COLO829 (cell line): ENCODE measurements at regions not wholly inside any gene's neighbourhood (a gene's known extent, or its start where the extent isn't known, plus 50 kb on each side); places are given as distances from the start of the nearest gene placed in this dataset.
A peak's percentile ranks its signal among the peaks of the same experiment; 100 is the strongest.

Experiments
- DNase-seq: peaks from one replicate; pipeline ENCODE4 v3.0.0; 2012; ENCODE audit warnings: low spot score

DNA sequence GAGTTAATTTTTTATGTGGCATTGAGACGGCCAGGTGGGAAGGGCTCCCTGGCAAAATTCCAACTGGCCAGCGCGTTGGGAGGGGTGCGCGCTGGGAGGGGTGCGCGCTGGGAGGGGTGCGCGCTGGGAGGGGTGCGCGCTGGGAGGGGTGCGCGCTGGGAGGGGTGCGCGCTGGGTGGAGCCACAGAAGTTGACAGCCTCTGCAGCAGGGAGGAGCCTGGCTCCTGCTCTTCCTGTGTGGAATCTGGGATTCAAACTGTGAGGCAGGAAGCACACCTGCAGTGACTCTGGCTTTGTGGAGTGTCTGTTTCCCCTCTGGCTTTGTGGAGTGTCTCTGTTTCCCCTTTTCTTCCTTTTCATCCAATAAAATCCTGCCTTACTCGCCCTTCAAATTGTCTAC lies 147.9 kb upstream of the CBLN2 start:
- no peak for DNase-seq

DNA sequence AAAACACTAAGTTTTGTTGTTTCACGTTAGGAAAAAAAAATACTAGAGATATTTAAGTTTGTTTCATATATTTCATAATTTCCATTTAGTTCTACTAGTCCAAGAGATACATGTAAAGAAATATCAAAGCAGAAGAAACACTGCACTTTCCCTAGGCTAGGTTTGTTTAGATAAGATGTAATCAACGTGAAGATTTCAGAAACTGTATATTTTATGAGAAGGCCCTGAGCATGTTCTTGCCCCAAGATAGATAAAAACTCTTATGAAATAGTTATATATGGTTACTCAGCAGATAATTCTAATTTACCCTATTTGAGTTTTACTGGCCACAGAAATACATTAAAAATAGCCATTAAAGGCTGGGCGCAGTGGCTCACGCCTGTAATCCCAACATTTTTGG lies 143.6 kb upstream of the CBLN2 start:
- no peak for DNase-seq

DNA sequence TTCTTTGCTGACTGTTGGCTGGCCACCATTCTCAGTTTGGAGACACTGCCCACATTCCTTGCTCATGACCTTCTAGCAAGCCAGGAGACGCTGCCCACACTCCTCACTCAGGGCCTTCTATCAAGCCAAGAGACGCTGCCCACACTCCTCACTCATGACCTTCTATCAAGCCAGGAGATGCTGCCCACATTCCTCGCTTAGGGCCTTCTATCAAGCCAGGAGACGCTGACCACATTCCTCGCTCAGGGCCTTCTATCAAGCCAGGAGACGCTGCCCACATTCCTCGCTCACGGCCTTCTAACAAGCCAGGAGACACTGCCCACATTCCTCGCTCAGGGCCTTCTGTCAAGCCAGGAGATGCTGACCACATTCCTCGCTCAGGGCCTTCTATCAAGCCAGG lies 131.3 kb upstream of the CBLN2 start:
- DNase-seq: no peak

DNA sequence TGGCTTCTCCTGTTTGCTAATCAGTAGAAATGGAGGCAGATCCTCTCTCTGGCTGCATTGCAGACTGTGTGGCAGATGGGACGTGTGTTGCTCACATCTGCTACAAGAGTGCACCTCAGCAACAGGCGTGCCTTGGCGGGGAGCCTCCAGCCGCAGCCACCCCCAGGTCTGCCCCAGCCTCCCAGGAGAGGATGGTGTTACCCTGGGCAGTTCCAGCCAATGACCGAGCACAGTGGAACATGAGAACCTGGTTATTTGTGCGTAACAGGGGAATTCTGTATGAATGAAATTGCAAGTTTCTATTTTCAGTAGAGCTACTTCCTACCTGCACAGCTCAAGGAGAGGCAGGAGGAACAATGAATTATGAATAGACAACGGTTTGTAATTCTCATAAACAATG lies 130.6 kb upstream of the CBLN2 start:
- DNase-seq: no peak

DNA sequence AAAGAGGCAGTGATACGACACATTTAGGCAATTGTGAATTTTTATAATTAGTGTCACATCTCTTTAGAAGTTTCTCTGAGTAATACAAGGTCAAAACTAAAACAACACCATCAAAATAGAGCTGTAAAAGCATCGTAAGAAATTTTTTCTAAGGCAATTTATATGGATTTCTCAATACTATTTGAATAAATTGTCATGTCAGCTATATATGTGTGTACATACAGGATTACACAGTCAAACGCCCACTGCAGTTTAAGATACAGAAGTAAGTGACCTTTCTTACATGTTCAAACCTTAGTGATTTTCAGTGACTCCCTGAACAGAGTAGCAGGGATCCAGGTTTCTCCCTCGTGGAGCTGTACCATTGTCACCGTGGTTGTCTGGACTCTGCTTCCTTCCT lies 129.1 kb upstream of the CBLN2 start:
- no peak for DNase-seq

DNA sequence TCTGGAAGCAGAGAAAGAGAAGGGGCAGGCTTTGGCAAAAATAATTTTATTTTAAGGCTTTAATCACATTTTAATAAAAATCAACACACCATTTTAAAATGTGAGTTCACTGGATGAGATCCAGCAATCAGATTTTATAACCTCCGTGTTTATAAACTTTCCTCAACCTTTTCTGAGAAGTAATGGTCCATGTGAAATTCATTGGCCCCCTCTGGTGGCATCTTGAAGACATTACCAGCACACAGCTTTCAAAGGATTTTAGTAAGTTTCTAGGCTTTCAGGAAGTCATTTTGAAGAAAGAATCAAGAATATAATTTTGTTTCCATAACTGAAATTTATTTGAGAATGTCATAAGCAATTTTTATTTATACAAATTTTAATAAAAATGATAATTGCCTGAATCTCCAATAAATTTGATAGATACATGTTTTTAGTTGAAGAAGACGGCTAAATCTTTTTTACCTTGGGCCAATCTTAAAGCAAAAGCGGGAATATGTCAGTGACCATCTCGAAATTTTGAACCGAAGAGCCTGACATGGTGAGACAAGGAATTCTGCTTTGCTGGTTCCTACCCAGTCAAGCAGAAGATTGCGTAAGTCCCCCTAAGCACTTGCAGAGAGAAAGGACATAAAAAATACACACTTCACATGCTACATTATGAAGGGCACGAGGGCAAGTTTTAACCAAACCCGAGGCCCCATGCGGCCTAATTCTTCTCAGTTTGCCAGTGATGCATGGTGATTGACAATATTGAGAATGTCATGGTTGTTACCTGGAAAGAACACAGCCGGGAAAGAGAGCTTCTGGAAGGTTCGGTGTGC lies 128.4 kb upstream of the CBLN2 start:
- peak; percentile 26 for DNase-seq

DNA sequence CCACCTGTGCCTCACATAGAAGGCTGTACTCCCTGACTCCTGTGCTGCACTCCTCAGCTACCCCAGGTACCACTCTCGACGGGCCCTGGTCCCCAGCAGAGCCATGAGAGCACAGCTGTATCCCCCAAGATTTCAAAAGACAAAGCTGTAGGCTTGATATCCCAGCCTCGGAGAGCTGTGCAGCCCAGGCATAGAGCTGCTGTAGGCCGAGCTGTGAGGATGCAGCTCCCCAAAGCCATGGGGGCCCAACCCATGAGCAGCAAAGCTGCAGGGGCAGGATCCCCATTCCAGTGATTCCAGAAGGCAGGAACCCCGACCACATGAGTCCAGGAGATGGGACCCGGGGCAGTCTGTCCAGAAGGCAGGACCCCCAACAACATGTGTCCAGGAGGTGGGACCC lies 123.8 kb upstream of the CBLN2 start:
- DNase-seq: no peak

DNA sequence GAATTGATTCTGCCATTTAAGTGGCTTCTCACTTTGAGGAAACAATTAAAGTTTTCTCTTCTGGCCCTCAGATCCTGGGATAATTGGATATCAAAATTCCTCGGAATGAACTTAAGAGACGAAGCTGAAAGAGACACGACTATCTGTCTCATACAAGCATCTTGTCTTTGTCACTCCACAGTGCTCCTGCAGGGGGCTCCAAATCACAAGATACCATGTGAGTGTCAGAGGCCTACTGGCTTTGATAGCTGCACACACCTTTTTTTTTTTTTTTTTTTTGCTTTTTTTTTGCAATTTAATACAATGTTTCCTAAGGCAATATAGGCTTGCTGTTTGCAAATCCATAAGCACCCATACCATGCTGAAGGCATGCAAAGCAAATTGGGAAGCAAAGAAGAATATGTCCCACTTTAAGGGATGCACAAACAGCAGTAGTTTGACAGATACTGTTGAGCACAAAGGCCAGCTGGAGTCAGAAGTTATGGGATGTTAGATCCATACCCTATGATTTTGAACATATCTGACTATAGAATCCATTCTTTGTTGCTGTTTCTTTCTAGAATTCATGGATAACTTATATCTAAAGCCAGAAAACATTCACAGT lies 109.0 kb upstream of the CBLN2 start:
- DNase-seq: peak; percentile 30

DNA sequence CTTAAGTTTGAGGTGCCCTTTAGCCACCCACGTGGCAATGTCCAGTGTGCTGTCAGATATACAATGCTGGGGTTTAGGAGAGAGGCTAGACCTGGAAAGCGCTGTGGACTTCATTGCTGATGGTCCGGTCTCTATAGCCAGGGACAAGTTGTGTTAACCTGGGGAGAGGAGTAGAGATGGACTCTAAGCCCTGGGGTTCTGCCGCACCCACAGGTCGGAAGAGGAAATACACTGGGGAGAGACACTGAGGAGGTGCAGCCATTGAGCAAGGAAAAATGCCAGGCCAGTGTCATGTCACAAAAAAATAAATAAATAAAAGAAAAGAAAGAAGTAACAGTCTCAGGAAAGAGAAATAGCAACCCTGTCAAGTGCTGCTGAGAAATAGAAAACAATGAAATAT lies 106.9 kb upstream of the CBLN2 start:
- DNase-seq: no peak

DNA sequence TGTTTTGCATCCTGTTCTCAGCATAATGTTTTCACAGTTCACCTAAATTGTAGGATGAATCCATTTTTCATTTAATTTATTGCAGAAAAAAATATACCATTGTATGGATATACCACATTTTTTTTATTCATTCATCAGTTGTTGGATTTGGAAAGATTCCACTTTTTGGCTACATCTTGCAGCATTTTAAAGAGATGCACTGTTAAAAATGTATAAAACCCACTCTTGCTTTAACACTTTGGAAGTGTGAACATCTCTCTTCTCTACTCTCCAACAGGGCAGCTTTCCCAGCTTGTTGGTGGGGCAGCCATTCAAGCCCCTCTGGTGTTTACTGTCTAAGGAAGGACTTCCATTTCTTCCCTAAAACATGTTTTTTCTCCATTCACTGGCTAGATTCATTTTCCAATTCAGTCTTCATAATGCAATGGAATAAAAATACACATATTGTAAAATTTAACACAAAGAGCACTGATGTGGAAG lies 104.4 kb upstream of the CBLN2 start:
- DNase-seq: no peak

DNA sequence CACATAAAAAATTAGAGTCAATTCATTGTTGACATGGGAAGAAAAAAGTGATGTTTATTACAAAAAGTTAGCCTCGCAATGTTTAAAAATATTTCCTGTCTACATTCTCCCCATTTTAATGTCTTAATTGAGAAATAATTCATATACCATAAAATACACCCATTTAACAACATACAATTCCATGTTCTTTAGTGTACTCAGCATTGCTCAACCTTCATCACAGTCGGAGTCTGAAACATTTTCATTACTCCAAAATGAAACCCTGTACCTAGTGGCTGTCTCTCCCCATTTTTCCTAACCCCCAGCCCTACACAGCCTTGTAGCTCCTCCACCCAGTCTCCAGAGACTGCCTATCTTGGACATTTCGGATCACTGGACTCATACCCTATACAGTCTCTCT lies 103.9 kb upstream of the CBLN2 start:
- no peak for DNase-seq

DNA sequence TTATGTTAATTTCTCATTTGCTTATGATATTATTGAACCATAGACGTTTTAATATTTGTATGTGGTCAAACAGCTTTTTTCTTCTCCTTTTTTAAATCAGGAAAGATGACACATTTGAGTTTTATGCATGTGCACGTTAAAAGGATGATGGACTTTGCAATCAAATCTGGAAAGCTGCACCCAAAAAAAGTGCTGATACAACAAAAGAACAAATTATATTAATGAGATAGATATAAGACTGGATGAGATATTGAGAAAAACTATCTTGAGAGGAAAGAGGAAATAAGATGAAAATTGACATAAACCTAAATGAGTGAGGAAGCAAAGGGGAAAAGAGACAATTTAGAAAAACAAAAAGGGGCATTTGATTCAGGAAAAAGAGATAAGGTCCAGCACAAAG lies 96.4 kb upstream of the CBLN2 start:
- DNase-seq: no peak

DNA sequence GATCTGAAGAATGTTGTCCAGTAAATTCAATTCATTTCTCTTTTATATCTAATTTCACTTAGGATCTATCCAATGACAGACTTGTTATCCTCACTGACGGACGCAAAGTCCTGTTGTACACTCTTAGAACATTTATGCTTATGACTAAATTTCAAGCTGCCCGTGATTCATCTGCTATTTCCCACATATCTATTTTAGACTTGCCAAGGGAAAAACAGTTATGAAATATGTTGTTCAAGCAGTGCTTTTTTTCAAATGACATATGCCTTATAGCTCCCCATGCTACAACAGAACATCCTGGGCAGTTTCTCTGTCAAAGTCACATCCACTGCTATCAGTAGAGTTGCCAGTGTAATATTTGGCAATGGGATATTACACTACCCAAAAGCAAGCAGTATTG lies 94.2 kb upstream of the CBLN2 start:
- no peak for DNase-seq

DNA sequence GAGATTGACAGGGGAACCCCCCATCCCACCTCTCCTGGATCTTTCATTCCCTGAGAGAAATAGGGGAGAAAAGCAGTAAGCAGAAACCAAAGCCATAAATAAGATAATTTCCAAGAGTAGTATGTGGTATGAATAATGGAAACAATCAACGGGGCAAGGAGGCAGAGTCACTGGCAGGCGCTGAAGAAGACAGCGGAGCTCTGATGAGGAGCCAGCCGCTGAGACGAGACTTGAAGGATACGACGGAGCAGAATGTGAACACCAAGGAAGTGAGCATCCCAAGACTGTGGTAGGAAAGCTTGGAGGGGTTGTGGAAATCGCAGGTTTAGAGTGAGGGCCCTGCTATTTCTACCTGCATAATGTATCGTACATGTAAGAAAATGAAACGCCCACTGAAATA lies 93.6 kb upstream of the CBLN2 start:
- no peak for DNase-seq

DNA sequence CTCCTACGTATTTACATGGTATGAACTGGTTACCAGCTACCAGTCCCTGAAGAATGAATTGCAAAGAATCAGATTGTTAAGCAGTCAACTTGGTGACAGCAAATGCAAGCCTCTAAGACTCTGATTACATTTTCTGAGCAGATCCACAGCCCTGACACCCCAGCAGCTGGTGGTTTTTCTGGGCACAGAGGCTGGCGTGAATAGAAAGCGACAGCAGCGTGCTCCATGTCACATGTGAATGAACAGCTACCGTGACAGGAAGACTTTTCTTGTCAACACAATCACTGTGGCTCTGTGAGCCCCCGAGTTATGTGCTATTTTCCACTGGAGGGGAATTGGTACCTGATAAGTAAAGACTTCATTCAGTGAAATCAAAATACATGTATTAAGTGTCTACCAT lies 93.2 kb upstream of the CBLN2 start:
- no peak for DNase-seq

DNA sequence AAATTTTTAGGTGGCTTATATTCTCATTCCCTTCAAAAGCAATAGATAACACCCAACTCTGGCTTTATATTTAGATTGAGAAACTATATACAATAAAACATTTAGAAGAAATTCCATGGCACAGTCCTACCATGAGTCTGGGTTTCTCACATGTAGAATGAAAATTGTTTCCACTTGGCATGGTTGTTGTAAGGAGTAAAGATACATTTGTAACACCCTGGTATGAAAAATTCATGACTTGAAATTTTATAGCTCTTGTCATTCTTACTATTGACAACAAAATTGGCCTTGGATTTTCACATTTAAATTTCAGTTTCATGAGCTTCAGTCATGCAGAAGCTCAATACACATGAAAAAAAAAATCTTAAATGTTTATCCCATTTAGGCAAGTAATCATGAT lies 92.5 kb upstream of the CBLN2 start:
- no peak for DNase-seq

DNA sequence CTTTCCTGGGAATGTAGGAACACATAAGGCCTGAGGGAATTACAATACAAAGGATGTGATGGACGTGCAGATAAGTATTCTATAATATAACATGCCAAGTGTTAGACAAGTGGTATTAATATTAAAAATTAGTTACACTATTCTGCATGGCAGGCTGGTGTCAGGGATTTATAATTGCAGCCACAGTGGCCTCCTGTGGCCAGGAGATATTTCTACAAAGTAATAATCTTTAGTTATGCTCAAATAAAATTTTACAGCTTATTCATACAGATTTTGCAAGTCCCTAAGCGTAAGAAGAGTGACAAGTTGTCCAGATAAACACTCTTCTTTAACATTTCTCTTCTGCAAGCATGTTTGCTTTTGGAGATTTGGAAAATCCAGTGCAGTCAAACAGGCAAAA lies 90.4 kb upstream of the CBLN2 start:
- no peak for DNase-seq

DNA sequence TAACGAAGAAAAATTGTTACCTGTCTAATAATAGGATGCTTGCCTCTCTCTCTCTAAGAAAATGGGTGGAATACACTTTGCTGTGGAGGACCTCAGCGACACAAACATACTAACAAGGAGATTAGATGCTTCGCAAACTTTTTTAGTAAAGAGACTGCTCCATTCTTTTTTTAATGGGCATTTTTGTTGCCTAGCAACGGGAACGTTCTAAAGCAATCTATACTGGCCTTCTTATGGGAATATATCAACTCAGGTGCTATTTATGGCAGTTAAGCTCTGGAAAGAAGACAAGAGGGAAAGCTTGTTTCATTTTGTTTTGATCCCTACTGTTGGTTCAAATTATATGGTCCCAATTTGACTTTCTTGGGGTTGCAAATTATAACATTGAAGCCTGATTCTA lies 86.8 kb upstream of the CBLN2 start:
- no peak for DNase-seq

DNA sequence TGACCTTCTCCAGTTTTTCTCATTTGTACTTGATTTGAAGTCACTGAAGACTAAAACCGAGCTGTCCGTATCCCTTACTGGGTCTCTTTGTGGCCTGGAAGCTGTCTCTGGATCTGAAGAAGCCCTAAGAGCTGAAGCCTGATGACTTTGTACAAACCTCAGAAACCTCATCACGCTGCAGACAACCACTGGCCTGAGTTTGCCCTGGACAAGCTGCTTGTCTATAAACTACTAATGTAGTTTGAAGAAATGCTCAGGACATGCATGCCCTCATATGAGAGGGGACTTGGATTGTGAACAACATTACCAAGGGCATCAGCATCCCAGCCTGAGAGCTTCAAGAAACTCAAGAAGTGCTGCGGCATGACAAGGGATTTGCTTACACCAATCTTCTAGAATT lies 79.3 kb upstream of the CBLN2 start:
- no peak for DNase-seq

DNA sequence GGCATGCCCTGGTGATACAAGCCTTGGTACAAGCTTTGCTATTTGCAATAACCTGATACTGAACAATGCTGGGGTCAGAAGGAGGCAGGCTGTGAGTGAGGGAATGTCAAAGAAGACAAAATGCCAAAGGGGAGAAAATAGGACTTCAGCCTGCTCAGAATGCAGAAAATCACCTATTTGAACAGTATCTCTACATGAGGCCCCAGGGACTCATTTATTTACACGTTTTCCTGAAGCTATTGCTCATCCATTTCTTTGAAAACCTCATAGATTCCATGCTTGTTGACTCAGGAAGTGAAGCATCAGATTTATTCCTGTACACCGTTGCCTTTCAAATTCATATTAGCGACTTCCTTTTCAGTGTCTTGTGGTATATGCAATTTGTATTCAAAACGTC lies 69.4 kb upstream of the CBLN2 start:
- no peak for DNase-seq

DNA sequence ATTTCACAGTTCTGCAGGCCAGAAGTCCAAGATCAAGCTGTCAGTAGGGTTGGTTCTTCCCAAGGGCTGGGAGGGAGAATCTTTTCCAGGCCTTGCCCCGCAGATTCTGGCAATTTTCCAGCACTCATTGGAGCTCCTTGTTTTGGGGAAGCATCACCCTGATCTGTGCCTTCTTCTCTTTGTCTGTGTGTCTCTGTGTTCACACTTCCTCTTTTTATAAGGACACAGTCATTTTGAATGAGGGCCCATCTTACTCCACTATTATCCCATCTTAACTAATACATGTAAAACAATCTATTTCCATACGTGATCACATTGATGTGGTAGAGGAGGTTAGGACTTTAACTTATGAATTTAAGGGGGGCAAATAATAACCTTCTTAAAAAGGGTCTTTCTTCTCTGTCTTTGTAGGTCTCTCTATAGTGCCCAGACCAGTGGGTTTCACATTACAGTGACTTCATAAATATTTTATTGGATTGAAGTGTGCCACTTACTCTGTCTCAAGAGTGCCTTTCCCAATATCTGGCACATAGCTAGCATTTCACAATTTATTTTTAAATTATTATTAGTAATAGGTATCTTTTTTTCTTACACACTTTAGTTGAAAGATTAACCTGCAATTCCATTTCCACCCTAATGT lies 68.9 kb upstream of the CBLN2 start:
- no peak for DNase-seq

DNA sequence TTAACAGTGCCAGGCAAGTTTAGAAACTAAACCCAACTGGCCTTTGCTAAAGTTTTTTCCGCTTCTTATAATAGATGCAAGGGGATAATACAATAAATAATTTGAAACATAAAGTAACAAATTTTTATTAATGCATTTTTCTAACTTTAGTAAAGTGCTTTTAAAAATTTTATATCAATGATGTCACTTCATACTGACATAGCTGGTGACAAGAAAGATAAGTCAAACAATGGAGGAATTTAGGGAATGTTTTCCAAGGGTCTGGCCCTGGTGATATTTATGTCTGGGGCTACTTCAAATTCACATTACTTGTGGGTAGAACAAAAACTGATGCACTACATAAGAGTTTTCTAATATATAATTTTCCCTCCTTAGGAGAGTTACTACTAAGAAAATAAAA lies 61.2 kb upstream of the CBLN2 start:
- no peak for DNase-seq

DNA sequence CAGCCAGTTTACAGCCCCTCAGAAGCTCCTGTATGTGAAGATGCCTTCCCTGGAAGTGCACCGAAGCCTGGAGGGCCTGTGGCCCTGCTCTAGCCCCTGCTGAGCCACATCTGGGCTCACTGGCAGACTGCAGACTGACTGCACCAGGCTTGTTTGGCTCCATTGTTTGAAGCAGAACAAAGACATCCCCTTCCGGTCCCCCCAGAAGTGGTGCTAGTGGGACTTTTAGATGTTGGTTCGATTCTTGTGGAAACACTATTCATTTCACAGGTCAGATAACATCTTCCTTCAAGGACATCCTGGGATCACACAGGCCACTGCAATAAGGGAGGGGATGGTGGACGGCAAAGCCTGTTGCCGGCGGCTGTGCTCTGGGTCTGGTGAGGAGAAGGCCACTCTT lies 57.8 kb upstream of the CBLN2 start:
- no peak for DNase-seq

DNA sequence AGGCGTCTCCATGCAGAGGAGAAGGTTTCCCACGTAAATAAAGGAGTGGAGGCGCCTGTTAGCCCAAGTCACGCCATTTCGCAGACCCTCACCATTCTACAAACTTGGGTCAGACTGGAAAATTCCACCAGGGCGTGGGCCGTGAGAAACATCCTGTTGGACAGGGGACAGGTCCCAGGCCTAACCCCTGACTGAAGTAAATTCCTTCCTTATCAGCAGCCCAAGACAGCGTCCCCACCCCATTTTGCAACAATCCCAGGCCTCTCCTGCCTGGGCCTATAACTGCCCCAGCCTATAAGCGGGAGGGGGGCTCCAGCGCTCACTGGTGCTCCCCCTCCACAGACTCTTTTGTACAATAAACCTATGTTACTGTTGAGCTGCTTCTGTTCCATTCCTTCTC lies 57.3 kb upstream of the CBLN2 start:
- DNase-seq: no peak
